A549 (cell line): ENCODE measurements at regions not wholly inside any gene's neighbourhood (a gene's known extent, or its start where the extent isn't known, plus 50 kb on each side); places are given as distances from the start of the nearest gene placed in this dataset.

ENCODE experiments used
- BHLHE40 ChIP-seq: IDR thresholded peaks from 2 replicates; pipeline ENCODE4 v1.6.1; 2012; ENCODE audit warnings: low read depth, low read length, inconsistent platforms
- CEBPB ChIP-seq, 2 experiments: fragments of >200 bp in 1 of 2; sonication (Bioruptor Twin) in 1 of 2; formaldehyde crosslinking in 1 of 2; IDR thresholded peaks; 2 replicates each; pipeline ENCODE4 v1.6.1; 2012 to 2016
- ESRRA ChIP-seq: fragments of 150-350 bp; IDR thresholded peaks from 2 replicates; pipeline ENCODE4 v1.6.1; 2014; ENCODE audit warnings: mild to moderate bottlenecking, low read length, borderline replicate concordance
- HDAC2 ChIP-seq: fragments of 200-600 bp; sonication (generic); IDR thresholded peaks from 2 replicates; pipeline ENCODE4 v1.6.1; 2016
- RCOR1 ChIP-seq: fragments of 150-350 bp; IDR thresholded peaks from 2 replicates; pipeline ENCODE4 v1.6.1; 2014; ENCODE audit warnings: antibody characterized with exemption, low read length, low read depth
- SREBF2 ChIP-seq: fragments of 450-650 bp; IDR thresholded peaks from 2 replicates; pipeline ENCODE4 v1.6.1; 2014; ENCODE audit warnings: mild to moderate bottlenecking, moderate library complexity
- TF ChIP-seq, protein P1 (sequence below): fragments of >200 bp; sonication (Bioruptor Twin); formaldehyde crosslinking; IDR thresholded peaks from 3 replicates; pipeline ENCODE4 v1.5.1; 2016

GRCh38 chr1:198903621-198904020 is 264.8 kb downstream of the PTPRC start:
- TF ChIP-seq BHLHE40 (no peak), SREBF2 (no peak), RCOR1 (no peak), CEBPB (IDR thresholded peaks at IDR 0.05) (no peak), ESRRA (no peak), HDAC2 (no peak)
- TF ChIP-seq, protein P1, sequence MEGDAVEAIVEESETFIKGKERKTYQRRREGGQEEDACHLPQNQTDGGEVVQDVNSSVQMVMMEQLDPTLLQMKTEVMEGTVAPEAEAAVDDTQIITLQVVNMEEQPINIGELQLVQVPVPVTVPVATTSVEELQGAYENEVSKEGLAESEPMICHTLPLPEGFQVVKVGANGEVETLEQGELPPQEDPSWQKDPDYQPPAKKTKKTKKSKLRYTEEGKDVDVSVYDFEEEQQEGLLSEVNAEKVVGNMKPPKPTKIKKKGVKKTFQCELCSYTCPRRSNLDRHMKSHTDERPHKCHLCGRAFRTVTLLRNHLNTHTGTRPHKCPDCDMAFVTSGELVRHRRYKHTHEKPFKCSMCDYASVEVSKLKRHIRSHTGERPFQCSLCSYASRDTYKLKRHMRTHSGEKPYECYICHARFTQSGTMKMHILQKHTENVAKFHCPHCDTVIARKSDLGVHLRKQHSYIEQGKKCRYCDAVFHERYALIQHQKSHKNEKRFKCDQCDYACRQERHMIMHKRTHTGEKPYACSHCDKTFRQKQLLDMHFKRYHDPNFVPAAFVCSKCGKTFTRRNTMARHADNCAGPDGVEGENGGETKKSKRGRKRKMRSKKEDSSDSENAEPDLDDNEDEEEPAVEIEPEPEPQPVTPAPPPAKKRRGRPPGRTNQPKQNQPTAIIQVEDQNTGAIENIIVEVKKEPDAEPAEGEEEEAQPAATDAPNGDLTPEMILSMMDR: no peak
